Mucosa of rectum (tissue), 2 donors: ENCODE measurements at regions not wholly inside any gene's neighbourhood (a gene's known extent, or its start where the extent isn't known, plus 50 kb on each side); places are given as distances from the start of the nearest gene placed in this dataset.
"Not testable (repeated sequence)": the region's sequence is repeated elsewhere in the genome, so short reads cannot be mapped to it uniquely, and the experiment has no call there.

Experiments used
- H3K27ac ChIP-seq, 2 donors: one replicate each; pipeline ENCODE4 v1.7.0; 2013; ENCODE audit warnings: inconsistent platforms in 2 of 2, low read depth in 2 of 2, low read length in 2 of 2
- H3K27me3 ChIP-seq, 2 donors: one replicate each; pipeline ENCODE4 v1.7.0; 2013; ENCODE audit warnings: low read length in 2 of 2; ENCODE audit not compliant: control insufficient read depth in 2 of 2, insufficient read depth in 2 of 2
- H3K36me3 ChIP-seq, 2 donors: one replicate each; pipeline ENCODE4 v1.7.0; 2013; ENCODE audit warnings: low read length in 2 of 2; ENCODE audit not compliant: control insufficient read depth in 2 of 2, insufficient read depth in 2 of 2
- H3K4me1 ChIP-seq, 2 donors: one replicate each; pipeline ENCODE4 v1.7.0; 2013; ENCODE audit warnings: low read length in 2 of 2, mild to moderate bottlenecking in 1 of 2; ENCODE audit not compliant: control insufficient read depth in 2 of 2, insufficient read depth in 2 of 2
- H3K4me3 ChIP-seq, 2 donors: one replicate each; pipeline ENCODE4 v1.7.0; 2013; ENCODE audit warnings: low read length in 2 of 2
- H3K9ac ChIP-seq, 2 donors: one replicate each; pipeline ENCODE4 v1.7.0; 2013; ENCODE audit warnings: low read length in 2 of 2, low read depth in 1 of 2, mild to moderate bottlenecking in 1 of 2
- H3K9me3 ChIP-seq, 2 donors: one replicate each; pipeline ENCODE4 v1.7.0; 2013; ENCODE audit warnings: low read length in 2 of 2; ENCODE audit not compliant: control insufficient read depth in 2 of 2
- donor health status: healthy.
- donor health status: Normal muscosa, but diverticular disease.

DNA sequence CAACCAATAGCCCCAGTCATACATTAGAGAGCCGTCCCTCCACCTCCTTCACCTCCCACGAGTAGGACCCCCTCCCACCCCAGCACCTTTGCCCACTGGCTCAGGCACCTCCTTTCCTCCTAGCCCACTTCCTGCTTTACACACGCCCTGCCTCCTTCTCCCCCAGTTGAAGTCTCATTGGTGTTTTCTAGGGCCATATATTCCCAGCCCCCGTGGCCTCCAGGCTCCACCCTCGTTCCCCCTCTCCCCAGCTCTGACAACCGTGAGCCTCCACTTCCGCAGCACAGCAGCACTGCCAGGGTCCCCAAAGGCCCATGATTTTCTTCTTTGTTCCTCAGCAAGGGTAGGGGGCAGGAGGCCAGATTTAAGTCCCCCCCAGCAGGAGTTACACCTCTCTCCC, 340.3 kb upstream of the TNRC6C start:
- Histone ChIP-seq H3K4me3 (no peak overlapping the region), H3K36me3 (no peaks in the 10 kb centered on the region), H3K9ac (no peak overlapping the region), H3K9me3 (no peaks in the 10 kb centered on the region), H3K27ac (no peak overlapping the region), H3K4me1 (no peaks in the 10 kb centered on the region), H3K27me3 (no peaks in the 10 kb centered on the region)

DNA sequence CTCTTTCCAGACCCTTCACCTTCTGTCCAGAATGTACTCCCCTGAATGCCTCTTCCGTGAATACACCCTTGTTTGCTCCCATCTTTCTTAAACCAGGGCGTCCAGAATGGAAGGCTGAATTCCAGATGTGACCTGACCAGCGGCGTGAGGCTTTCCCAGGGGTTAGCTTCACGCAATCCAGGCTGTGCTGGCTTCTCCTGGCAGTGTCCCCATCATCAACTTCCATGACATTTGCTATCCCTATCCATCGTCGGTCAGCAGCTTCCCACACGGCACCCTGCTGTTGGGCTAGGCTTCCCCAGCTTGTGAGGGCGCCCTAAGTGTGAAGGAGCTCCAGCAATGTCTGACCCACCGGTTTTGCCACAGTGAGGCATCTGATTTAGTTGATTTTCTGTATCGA, 339.8 kb upstream of the TNRC6C start:
- no peaks in the 10 kb centered on the region for H3K9me3 ChIP-seq
- no peaks in the 10 kb centered on the region for H3K27me3 ChIP-seq
- no peak overlapping the region for H3K9ac ChIP-seq
- no peaks in the 10 kb centered on the region for H3K36me3 ChIP-seq
- no peaks in the 10 kb centered on the region for H3K4me1 ChIP-seq
- no peak overlapping the region for H3K27ac ChIP-seq
- no peak overlapping the region for H3K4me3 ChIP-seq

- no peaks in the 10 kb centered on the region for H3K4me1 ChIP-seq
- H3K36me3 ChIP-seq: no peaks in the 10 kb centered on the region
- H3K27ac ChIP-seq: no peak overlapping the region
- no peaks in the 10 kb centered on the region for H3K9me3 ChIP-seq
- H3K4me3 ChIP-seq: no peak overlapping the region
- H3K9ac ChIP-seq: no peak overlapping the region
- no peaks in the 10 kb centered on the region for H3K27me3 ChIP-seq
These were observed 339.2 kb upstream of the TNRC6C start for GRCh38 chr17:77619326-77619725.

GRCh38 chr17:77619851-77620250, 338.7 kb upstream of the TNRC6C start:
- H3K9ac ChIP-seq: no peak overlapping the region
- no peak overlapping the region for H3K27ac ChIP-seq
- no peak overlapping the region for H3K4me3 ChIP-seq

GRCh38 chr17:77620282-77620681, 338.2 kb upstream of the TNRC6C start:
- Histone ChIP-seq H3K36me3 (no peaks in the 10 kb centered on the region), H3K9me3 (no peaks in the 10 kb centered on the region), H3K27me3 (no peaks in the 10 kb centered on the region)

More at GRCh38 chr17:77619851-77620250, 338.7 kb upstream of the TNRC6C start:
- no peaks in the 10 kb centered on the region for H3K36me3 ChIP-seq
- no peaks in the 10 kb centered on the region for H3K9me3 ChIP-seq
- no peaks in the 10 kb centered on the region for H3K4me1 ChIP-seq
- H3K27me3 ChIP-seq: no peaks in the 10 kb centered on the region

GRCh38 chr17:77622084-77622483, 336.4 kb upstream of the TNRC6C start:
- H3K9ac ChIP-seq, H3K9me3 ChIP-seq, H3K27ac ChIP-seq, H3K27me3 ChIP-seq, H3K4me1 ChIP-seq, H3K36me3 ChIP-seq, H3K4me3 ChIP-seq: not testable (repeated sequence)

More at GRCh38 chr17:77620282-77620681, 338.2 kb upstream of the TNRC6C start:
- Histone ChIP-seq H3K9ac (no peak overlapping the region), H3K4me3 (no peak overlapping the region), H3K4me1 (no peaks in the 10 kb centered on the region), H3K27ac (no peak overlapping the region)

DNA sequence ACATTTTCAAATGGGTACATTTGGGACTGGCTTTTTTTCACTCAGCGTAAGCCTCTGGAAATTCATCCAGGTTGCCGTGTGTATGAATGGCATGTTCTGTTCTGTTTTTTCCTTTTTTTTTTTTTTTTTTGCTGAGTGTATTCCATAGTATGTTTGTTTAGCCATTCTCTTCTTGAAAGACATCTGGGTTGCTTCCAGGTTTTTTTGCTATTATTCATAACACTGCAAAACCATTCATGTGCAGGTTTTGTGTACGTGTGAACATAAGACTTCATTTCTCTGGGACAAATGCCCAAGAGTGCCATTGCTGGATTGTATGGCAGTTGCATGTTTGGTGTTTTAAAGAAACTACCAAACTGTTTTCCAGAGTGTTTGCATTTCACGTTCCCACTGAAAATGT, 335.9 kb upstream of the TNRC6C start:
- Histone ChIP-seq H3K4me3 (no peak overlapping the region), H3K36me3 (no peaks in the 10 kb centered on the region), H3K27me3 (peaks cover 0 to 2% of the 10 kb centered on the region in 2 donors), H3K27ac (no peak overlapping the region), H3K9ac (no peak overlapping the region), H3K4me1 (no peaks in the 10 kb centered on the region), H3K9me3 (no peaks in the 10 kb centered on the region)

- not testable (repeated sequence) for H3K4me3 ChIP-seq, H3K9ac ChIP-seq, H3K27me3 ChIP-seq, H3K4me1 ChIP-seq, H3K9me3 ChIP-seq, H3K27ac ChIP-seq, H3K36me3 ChIP-seq
These were observed 335.2 kb upstream of the TNRC6C start for GRCh38 chr17:77623321-77623720.

GRCh38 chr17:77628035-77628434, 330.5 kb upstream of the TNRC6C start:
- Histone ChIP-seq H3K9me3 (no peaks in the 10 kb centered on the region), H3K4me1 (no peaks in the 10 kb centered on the region), H3K27ac (no peak overlapping the region), H3K27me3 (peaks cover 0 to 2% of the 10 kb centered on the region in 2 donors), H3K36me3 (no peaks in the 10 kb centered on the region), H3K9ac (no peak overlapping the region), H3K4me3 (no peak overlapping the region)

- not testable (repeated sequence) for H3K27me3 ChIP-seq, H3K36me3 ChIP-seq, H3K9ac ChIP-seq, H3K4me3 ChIP-seq, H3K9me3 ChIP-seq, H3K27ac ChIP-seq, H3K4me1 ChIP-seq
These were observed 329.2 kb upstream of the TNRC6C start for GRCh38 chr17:77629284-77629683.

- Histone ChIP-seq H3K36me3 (no peaks in the 10 kb centered on the region), H3K4me3 (no peak overlapping the region), H3K9ac (no peak overlapping the region), H3K27me3 (peaks cover 0 to 2% of the 10 kb centered on the region in 2 donors), H3K9me3 (no peaks in the 10 kb centered on the region), H3K4me1 (no peaks in the 10 kb centered on the region), H3K27ac (no peak overlapping the region)
These were observed 327.2 kb upstream of the TNRC6C start for GRCh38 chr17:77631307-77631706.
